CD4-positive, alpha-beta T cell treated with Interleukin-1 beta for 1 hour (primary cell): ENCODE measurements at regions not wholly inside any gene's neighbourhood (a gene's known extent, or its start where the extent isn't known, plus 50 kb on each side); places are given as distances from the start of the nearest gene placed in this dataset.

Source experiments
- DNase-seq, 2 donors: peaks; one replicate each; pipeline ENCODE4 v3.0.0-alpha.2; 2020 to 2022

DNA sequence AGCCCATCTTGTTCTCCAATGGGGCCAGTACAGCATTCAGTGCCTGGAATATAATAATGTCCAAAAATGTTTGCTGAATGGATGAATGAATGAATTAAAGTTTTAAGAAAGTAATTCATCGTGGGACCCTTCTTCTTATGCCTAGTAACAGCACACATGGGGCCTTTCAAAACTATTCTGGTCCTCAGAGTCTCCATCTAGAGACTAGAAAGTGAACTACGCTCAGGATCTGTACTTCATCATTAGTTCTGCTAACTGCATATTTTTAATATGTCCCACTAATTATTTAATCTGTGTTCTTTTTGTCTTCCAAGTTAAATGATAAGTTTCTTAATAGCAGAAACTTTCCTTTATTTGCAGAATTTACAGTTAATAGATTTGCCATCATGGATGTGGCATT, 172.5 kb downstream of the SMAD2 start:
- DNase-seq = no peak

DNA sequence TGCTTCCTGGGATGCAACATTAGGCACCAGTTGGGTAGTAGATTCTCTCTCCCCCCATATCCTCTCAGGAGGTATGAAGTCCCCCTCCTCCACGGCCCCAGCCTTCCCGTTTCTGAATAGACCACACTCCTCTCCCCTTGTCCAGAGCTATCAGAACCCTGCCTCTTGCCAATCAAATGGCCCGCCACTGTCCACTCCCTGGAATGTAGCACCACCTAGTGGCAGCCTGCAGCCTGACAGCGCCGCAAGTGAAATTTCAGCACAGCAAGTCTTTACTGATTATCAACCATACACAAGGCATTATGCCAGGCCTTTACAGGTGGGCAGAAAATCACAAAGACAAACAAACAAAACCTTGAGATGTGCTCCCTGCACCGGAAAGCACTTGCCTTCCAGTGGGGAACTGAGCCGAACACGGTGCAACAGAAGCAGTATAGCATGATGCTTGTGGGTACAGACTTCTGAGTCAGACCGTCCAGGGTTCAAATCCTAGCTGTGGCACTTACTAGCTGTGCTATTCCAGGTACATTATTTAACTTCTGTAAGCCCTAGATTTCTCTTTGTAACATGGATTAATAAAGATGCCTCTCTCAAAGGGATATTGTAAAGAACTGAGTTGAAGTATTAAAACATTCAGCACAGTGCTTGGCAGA, 174.0 kb downstream of the SMAD2 start:
- DNase-seq = peak; percentile 28 to 40

DNA sequence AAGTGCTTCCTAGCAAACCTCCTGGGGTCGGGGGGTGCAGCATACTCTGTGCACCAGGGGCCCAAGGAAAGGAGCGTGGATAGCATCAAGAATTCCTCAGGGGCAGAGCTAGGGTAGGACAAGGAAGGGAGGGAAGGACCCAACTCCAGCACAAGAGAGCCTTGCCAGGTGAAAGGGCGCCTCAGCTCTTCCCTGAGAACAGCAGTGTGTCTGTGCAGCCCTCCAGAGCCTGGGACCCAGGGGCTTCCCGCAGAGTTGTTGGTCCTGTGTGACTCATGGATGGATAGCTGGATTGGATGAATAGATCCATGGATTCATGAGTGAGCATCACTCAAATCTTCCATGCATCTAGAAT, 175.4 kb downstream of the SMAD2 start:
- no peak for DNase-seq

DNA sequence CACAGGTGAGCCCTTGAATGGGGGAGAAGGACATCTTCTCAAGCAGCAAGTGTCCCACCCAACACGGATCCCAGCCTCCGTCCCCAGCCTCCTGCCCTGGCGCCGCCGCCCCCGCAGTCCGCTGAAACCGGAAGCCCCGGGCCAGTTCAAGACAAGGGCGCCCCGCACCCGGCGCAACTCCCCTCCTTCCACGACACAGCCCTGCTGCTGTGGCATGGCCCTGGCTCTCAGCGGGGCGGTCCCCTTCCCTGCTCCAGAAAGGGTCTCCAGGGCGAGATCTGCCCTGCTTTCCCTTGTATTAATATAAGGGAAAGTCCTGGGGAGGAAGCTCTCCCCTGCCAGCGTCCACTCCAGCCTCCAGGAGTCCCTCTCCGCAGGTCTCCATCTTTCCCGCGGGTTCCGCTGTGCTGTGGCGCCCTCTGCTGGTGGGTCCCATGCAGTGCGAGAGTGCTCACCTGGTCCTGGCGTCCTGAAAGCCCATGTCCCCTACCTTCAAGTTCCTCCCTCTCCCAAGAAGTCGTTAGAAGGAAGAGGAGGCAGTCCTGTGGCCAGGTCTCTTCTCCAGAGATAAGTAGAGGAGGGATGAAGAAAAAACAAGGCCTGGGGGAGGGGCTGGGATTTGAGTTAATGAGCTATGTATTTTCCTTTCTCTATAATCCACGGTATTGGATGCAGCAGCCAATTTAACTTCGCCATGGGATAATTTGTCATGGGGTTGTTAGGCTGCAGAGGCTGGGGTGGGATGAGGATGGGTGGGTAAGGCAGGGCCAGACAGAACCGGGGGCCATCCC, 176.0 kb downstream of the SMAD2 start:
- peak in 1 of 2 donors; percentile 35 for DNase-seq

DNA sequence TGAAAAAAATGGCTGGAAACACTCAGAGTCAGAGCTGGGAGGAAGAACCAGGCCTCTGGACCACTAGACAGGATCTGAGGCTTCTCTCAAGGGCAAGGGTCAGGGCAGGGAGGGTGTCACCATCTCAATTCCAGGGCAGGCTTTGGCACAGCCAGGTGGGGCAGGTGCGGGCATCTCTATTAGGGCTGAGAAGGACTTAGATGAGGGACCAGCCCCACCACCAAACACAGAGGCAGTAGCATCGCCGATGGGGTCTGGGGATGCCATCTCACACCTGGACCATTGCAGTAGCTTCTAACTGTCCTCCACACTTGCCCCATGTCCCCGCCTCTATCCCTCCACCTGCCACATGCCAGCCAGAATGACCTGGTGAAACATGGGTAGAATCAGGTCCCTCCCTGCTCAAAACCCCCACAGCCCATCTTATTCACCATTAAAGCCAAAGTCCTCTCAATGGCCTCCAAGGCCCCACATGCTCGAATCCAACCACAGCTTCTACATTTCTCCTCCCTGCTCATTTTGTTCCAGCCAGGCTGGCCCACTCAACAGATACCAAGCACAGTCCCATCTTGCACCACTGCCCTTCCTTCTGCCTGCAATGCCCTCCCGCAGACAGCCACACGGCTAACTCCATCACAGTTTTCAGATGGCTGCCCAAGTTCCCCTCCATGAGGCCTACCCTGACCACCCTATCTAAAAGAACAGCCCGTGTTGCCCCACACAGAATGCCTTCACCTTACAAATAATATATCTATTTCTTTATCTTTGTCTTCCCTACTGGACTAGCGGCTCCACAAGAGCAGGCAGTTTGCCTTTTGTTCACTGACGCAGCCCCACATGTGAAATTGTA, 177.4 kb downstream of the SMAD2 start:
- no peak for DNase-seq

DNA sequence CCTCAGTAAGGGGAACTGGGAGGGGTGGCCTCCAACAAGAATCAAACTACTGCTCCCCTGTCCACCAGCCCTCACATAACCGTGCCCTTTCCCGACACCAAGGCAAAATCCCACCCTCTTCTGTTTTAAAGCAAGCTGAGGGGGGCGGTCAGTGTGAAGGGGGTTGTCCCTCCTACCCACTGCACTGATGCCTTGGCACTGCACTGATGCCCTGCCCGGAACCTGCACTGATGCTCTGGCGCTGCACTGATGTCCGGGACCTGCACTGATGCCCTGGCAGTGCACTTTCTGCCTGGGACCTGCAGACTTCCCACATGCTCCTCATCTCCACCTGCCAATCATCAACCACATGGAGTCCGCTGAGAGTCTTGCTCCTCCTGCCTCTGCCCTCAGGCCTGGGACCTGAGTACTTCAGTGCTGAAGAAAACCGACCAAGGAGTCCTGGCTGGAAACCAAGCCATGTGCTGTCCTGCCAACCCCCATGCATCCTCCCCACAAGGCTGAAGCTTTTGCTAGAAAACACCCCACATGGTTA, 179.5 kb downstream of the SMAD2 start:
- DNase-seq = no peak

DNA sequence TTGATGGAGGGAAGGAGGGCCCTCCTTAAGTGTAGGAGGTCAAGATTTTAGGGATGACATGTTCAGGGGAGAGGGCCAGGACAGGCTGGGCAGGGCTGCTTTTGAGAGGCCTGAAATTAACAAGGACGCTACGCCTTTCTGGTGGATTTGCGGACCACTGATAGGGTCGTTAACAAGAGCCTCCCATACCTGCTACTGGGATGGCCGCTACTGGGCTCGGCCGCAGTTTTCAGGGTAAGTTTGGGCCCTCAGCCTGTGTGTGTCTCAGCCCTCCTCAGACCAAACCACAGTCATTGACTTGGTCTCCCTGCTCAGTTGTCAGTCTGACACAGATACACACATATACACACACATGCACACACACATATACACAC, 180.9 kb downstream of the SMAD2 start:
- DNase-seq = no peak

DNA sequence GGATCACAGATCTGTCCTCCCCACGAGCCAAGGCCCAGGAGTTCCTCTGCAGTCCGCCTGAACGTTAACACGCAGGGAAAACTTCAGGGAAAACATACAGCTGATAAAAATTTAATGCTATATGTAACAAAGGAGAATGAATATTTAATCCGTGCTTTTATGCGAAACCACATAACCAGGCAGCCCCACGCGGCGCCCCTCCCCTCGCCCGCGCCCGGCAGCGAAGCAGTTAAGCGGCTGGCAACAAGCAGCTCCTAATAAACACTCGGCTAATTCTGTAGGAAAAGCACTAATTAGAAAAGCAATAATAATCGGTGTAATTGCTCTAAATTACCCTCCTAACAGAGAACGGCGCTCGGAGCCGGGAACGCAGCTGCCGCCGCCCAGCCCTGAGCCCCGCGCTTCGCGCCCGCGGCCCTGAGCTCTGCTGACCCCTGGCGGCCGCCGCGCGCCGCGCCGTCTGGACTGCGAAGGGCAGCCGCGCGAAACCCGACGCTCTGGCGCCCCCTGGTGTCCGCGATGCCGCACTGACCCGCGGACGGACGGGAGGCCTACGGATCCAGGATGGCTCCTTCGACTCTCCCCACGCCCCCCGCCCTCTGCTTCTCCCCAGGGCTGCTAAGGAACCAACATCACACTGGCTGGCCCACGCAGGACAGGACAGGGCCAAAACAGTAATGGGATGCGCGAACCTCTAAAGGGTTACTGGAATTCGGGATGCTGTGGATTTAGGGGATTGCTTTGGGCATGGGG, 181.4 kb downstream of the SMAD2 start:
- DNase-seq = peak; percentile 82 to 83

DNA sequence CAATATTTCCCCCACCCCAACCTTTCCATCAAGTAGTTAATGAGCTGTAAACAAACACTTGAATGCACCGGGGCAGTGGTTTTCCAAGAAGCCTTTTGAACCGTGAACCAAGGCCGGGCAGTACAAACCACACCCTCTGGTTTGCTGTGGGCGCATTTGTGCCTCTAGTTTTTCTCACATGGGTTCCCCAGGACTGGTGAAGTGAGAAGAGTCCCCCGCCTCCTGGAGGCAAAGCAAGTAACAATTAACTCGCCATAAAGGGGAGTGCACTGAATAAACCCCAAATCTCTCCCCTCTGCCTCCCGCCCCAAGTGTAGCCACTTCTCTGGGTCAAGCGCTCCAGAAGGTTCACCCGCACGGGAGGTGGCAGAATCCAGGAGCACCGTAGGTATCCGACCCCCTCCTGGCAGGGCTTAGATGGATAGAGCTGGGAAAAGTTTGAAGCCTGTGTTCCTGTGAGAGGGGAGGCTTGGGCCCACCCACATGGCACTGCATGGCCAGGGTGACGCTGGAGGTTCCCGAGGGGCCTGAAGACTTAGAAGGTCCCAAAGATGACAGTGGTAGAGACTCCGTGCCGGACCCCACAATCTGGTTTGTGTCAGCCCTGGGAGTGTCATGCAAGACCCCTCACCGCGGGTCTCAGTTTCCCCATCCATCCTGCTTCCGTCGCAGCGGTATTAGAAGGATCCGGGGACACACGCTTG, 182.2 kb downstream of the SMAD2 start:
- DNase-seq = no peak

DNA sequence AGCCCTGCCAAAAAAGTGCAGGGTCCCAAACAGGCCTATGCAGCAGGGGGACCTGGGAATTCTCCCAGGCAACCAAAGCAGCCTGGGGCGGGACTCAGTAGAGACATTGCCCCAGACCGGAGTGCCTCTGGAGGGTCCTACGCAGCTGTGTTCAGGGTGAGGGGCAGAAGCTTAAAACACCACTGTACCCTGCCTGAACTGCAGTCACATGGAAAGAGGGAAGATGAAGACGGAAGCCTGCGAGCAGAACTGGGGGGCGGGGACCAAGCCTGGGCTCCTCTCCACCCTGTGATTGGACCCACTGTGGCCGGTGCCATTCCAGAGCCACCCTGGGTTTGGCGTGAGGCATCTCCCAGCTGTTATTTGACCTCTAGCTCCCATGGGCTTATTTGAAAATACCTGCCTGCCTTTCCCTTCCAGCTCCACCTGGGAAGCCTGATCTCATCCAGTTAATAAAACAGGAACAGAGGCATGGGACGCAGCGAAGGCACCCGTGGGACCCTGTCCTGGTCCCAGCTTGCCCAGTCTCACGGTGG, 183.1 kb downstream of the SMAD2 start:
- no peak for DNase-seq

DNA sequence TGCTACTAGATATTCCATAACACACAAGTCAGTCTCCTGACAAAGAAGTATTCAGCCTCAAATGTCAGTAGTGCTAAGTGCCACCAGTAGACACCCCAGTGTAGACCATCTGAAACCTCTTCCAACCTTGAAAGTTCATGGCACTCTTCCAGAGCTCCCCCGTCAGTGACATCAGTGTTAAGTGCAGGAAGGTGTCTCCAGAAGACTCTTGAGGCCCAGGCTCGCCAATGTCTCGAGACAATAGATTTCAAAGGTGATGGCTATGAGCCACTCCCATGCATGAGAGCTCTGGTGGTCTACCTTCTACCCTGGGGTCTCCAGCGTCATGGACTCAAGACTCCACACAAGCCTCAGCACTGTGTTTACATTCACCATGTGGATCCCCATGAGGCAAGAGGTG, 183.8 kb downstream of the SMAD2 start:
- no peak for DNase-seq

DNA sequence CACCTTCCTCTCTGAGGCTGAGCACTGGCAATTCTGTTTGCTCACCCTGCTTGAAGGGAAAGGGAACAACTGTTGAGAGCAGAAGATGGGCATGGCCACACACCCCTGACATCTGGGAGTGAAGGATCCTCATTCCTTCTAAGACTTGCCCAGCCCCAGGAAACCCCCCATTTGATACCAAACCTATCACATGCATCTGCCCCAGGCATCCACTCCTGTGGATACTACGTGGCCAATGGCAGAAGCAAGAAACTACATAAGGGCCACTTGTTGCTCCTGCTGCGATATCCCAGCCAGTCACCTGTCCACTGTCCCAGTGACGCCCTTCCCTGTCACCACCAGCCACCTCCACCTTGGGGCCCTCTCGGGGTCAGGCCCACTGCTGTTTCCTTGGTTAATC, 185.2 kb downstream of the SMAD2 start:
- DNase-seq = no peak

DNA sequence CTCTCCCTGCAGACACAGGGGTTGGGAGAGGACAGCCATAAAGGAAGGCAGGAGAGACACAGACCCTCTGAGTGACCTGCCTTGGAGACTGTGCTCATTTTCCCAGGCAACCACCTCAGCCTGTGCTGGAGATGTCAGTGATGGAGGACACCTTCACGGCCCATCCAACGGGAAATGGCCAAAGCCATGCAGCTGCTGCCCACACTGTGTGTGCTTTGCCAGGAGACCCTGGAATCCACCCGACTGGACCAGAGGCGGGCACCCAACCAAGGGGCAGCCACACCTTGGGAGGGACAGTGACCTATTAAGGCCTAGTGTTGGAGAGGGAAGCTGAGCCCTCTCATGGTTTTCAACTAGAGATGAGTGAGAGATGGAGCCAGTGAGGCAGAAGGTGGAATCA, 192.5 kb downstream of the SMAD2 start:
- DNase-seq = no peak

DNA sequence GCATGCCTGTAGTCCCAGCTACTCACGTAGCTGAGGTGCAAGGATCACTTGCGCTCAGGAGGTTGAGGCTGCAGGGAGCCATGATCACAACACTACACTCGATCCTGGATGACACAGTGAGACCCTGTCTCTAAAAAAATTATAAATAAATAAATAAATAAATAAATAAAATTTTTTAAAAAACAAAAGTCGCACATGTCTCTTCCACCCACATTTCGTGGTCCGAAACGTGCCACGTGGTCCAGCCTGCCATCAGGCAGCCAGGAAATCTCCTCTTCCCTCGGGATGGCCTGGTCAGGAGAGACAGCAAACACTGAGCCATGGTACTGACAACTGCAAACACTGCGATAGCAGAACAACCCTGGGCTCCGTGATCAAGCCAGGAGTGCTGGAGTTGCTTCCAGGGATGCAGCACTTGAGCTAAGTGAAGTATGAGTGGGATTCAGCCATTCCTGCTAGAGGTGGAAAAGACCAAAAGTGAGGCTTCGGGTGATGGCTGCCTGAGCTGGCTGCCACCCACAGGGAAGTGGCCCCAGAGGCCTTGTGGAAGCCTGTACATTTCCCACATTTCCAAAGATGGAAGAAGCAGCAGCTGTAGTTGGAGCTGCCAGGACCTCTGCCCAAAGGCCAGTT, 193.1 kb downstream of the SMAD2 start:
- no peak for DNase-seq

DNA sequence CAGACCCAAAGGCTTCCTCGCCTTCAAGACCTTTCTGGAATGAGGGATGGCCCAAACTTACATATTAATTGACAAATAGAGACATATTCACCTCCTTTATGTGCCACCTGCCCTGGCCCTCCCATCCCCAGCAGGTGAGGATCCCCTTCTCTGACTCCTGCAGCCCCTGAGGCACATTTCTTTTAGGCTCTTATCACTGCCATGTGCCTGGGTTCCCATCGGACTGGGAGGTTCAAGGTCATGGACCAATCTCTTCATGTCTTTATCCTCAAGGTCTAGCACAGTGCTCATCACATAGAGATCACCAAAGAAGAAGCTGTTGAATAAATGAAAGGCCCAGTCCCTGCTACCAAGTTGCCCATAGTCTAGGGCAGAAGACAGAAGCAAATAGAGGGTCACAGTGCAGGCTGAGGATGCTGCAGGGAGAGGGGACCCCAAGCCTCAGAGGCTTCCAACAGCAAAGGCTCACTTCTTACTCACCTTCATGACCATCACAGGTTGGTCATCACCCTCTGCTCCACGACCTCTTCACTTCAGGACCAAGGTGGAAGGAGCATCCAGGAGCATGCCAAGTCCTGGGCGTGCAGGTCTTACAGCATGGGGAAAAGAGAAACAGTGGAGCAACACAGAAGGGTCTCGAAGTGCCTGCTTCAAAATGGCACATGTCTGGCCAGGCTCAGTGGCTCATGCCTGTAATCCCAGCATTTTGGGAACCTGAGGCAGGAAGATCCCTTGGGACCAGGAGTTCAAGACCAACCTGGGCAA, 193.9 kb downstream of the SMAD2 start:
- no peak for DNase-seq

DNA sequence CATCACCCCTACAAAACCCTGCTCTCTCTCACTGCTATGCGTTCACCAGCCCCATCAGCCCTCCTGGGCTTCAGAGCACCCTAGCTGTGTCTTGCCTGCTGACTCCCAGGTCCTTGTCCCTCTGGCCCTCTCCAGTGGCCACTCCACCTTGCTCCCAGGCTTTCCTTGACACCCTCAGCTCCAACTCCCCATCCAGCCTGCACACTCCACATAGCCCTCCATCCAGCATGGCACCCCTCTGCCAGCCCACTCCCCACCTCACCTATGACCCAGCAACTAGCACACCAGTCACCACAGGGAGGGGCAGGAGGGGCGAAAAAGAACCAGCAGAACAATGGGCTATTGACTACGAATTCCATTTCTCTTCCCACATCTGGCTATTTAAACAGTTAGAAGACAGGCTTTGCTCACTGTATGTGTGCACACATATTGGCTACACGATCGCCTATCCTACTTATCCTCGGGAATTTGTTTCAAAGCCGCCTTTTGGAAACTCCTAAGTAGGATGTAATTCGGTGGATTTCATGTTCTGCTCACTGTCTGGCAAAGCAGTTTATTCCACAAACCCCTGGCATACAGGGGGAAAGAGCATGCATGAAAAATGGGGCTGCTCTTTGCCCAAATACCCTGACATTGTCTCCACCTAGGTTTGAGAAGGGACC, 195.3 kb downstream of the SMAD2 start:
- no peak for DNase-seq

DNA sequence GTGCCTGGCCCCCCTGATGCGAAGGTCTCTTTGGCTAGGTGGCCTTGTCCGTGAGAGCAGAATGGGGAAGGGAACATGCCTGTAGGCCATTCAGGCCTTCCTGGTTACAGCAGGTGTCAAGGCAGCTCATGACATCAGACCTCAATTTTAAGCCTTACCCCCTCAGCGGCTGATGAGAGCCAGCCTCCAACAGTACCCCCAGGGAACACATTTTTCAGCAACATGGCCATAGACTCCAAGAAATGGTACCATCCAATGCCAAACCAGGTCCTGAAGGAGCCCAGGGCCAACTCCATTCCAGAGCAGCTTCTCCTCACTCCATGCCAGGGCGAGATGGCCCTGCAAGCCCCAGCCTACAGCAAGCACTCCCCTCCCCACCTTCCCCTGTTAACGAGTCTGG, 199.2 kb downstream of the SMAD2 start:
- DNase-seq = no peak

DNA sequence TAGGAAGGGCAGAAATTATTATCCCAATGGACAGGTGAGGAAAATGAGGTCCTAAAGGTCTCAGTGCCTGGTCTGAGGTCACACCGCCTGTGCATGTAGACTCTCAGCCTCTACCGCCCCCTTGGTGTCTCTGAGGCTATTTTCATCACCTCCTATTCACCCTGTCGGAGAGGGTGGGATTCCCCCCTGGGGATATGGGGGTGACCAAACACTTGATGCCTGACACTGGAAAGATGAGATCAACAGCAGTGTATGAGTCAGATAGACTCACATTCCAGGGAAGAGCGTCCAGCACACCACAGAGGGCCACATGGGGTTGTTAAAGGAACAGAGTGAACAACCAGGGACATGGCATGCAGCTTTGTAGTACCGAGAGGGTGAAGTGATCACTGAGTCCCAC, 199.7 kb downstream of the SMAD2 start:
- no peak for DNase-seq

DNA sequence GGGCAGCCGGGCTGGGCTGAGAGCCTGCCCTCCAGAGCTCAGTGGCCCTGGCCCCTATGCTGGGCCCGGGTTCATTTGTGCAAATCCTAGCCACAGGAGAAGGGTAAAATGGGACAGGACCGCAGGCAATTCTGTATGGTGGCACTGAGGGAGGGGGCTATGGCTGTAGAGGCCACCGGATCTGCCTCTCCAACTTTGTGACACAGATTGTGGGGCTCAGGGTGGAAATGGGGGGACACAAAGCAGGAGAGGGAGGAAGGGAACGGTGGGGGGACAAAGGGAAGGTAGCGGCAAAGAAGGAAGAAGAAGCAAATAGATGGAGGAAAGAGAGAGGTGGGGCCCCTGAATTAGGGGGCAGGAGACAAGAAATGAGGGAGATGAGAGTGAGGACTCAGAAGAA, 201.1 kb downstream of the SMAD2 start:
- DNase-seq = no peak

DNA sequence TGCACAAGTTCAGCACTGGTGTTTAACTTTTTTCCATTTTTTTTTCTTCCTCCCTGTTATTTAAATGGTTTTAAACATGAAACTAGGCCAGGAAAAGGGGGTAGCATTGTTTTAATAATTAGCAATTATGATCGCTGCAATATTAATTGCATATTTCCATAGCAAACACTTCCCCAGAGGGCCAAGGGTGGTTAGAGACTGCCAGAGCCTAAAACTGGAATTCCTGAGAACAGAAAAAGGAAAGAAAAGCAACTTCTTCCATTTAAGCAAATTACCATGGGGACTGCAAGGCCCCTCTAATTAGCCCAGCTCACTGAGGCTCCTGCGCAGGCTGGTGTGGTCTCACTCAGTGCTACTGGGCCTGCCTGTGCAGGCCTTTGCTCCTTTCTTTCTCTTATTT, 201.5 kb downstream of the SMAD2 start:
- DNase-seq = no peak
